Stimulated activated CD8-positive, alpha-beta memory T cell treated with anti-CD3 and anti-CD28 coated beads, Interleukin-7, amount 100 ng/mL, for 48 hours (primary cell): ENCODE measurements at regions not wholly inside any gene's neighbourhood (a gene's known extent, or its start where the extent isn't known, plus 50 kb on each side); places are given as distances from the start of the nearest gene placed in this dataset.

Experiments used
- DNase-seq, 2 donors: peaks; one replicate each; pipeline ENCODE4 v3.0.0-alpha.2; 2020; ENCODE audit warnings: low read depth in 1 of 2; ENCODE audit errors: extremely low read depth in 1 of 2

- no peak for DNase-seq
Observed at GRCh38 chr14:53528185-53528671, 375.1 kb upstream of the DDHD1 start.

DNA sequence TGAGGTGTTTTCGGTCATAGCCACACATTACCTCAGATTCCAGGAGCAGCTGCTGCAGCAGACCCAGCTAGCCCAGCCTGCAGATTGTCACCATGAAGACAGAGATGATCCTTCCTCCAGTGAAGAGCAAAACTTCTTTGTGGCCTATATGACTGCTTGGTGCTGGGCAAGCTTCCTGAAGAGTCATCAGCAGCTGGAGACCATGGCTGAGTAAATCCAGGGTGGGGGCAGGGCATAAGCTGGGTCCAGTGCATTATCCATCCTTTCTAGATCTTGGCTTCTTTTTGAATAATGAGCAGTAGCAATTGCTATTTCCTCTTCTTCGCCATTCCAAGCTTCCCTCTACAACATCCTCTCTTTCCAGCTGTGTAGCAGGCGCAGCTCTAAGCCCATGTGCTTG is 373.1 kb upstream of the DDHD1 start:
- DNase-seq, result no peak

GRCh38 chr14:53525608-53526007 is 372.5 kb upstream of the DDHD1 start:
- DNase-seq, result no peak

DNA sequence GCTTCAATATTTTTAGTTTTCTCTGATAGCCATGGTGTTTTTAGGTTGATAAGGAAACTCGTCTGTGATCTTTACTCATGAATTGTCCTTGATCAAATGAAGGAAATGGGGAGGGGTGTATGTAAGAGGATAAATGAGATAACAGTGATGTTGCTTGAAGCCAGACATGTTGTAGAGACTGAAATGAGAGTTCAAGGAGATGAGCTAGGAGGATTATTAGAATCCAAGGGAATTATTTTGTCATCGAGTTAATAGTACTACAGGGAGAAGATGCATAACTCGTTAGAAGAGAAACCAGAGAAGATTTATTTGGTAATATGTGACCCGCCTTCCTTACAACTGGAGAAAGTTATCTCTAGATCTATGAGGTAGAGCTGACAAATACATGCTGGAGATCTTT is 371.3 kb upstream of the DDHD1 start:
- no peak for DNase-seq

GRCh38 chr14:53523226-53523625 is 370.1 kb upstream of the DDHD1 start:
- DNase-seq, result no peak

DNA sequence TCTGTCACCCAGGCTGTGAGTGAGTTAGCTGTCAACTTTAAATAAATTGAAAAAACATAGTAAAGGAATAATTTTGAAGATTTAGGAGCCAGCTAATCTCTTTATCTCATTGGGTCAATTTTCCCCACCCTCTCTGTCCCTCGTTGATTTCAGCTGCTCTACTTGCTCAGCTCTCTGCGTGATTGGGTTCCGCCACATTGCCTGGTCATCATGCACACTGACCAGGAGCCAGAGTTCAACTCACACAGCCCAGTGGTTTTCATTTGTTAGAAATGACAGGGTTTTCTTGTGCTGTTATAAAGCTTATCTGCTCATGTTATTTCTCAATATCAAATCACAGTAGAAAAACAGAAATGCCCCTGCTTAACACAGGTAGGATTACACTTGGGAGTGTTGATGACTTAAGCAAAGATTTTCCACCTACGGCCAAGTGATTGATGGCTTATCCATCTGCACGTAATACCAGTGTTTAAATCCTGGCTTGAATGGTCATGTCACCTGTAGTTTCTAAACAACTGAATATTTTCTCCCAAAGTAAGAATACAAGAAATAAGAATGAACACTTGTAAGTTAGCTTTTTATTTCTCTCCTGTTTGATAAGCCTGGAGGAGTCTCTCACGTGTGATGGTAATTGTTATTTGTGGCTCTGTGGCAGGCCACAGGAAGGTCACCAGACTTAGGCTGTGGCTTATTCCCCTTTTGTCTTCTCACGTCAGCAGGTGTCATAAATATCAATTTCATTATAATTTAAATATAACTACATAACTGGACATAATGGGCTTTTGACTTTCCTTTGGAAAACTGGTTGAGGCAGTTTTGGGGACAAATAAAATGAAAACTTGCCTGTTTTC is 367.2 kb upstream of the DDHD1 start:
- DNase-seq, result no peak

DNA sequence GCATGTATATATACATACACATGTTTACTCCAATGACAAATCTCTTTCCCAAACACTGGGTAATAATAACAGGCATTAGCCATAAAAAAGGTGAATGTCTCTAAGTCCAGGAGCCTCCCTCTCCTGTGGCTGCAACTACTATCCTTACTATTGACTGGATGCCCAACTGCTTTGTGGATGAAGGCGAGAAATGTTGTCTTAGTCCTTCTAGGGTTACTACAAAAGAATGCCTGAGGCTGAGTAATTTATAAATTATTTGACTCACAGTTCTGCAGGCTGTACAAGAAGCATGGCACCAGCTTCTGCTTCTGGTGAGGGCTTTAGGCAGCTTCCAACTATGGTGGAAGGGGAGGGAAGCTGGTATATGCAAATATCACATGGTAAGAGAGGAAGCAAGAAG is 366.0 kb upstream of the DDHD1 start:
- DNase-seq, result no peak

GRCh38 chr14:53517270-53517960 is 364.3 kb upstream of the DDHD1 start:
- no peak for DNase-seq

GRCh38 chr14:53516261-53516774 is 363.2 kb upstream of the DDHD1 start:
- DNase-seq, result no peak

DNA sequence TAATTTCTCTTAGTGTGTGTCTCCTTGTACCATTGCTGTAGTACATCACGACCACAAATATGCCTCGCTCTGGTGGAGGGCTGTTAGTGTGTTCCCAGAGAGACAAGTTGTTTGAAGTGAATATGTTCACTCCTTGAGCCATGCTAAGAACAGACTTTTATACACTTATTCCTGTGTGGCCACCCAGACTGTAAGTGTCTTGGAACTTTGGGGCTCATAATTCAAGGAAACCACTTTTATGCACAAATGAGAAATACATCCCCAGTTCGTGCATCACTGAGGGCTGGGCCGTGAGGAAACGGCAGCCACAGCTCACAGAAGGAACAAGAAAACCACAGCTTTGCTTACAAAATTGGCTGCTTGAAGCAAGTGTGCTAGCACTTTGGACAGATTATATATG is 362.2 kb upstream of the DDHD1 start:
- no peak for DNase-seq

- DNase-seq, result no peak
Observed at GRCh38 chr14:53514197-53514596, 361.1 kb upstream of the DDHD1 start.

- DNase-seq, result no peak
Observed at GRCh38 chr14:53510281-53510912, 357.3 kb upstream of the DDHD1 start.

DNA sequence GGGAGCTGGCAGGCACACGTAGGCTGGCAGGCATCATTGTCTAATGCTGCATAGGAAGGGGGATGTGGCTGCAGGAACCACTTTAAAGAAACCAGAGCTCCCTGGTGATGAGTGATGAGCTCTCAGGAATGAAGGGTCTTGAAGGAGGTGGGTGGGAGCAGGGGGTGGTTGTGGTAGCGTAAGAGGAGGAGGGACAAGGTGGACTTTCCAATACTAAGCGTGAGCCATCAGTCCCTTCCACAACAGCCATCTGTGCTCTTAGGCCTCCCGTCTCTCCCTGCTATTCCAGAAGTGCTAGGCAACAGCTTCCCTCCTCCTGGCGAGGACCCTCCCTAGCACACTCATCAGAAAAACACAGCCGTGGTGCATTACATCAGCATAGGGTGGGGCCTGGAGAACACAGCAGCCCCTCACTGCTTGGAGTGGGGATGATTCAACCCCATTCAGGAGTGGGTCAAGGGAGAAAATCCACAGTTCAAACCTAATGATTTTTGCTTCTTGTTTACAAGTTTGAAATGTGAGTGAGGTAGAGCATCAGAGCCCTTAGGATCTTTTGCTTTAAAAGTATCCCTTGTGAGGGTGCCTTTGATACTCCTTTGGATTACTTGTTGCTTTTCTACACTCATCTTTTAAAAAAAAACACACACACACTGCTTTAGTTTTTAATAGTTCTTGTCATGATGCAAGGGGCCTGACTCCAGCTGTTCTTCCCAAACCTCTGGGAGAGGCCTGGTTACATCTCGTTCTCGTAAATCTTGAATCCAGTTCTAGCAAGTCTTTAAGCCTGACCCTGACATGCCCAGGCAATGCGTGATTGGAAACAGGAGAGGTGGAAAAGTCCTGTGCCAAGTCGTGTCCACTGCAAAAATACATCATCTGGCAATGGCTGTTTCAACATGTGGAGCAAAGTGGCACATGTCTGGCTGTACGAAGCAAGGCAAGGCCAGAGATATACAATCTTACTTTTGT is 356.4 kb upstream of the DDHD1 start:
- no peak for DNase-seq

- no peak for DNase-seq
Observed at GRCh38 chr14:53501361-53502211, 348.5 kb upstream of the DDHD1 start.

DNA sequence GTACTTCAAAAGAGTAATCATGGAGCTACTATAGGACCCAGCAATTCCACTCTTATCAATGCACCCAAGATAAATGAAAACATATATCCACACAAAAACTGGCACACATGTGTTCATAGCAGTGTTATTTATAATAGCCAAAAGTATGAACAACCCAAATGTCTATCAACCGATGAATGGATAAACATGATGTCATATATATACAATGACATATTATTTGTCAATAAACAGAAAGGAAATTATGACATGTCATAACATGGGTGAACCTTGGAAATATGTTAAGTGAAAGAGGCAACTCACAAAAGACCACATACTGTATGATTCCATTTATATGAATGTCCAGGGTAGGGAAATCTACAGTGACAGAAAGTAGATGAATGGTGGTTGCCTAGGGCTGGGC is 347.1 kb upstream of the DDHD1 start:
- DNase-seq, result no peak

GRCh38 chr14:53496668-53497067 is 343.5 kb upstream of the DDHD1 start:
- no peak for DNase-seq

DNA sequence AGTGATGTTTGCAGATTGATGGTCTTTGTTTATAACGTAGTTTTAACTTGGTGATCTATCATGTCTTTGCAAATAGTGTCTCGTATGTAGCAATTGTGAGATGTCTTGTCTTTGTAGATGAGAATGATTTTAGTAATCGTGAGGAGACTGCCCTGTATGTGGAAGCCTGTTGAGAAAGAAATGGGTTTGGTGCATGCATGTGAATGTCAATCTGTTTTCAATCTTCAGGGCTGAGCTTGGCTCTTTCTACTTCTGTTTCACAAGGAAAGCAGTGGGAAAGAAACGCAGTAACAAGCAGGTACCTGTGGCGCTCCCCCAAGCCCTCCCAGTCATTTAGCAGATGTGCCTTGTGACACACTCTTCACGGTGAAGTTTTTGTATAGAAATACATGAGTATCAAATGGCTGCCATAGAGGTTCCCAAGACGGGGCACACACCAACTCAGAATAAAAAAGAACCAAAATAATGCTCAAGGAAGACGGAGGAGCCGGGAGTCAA is 342.8 kb upstream of the DDHD1 start:
- no peak for DNase-seq

- DNase-seq, result no peak
Observed at GRCh38 chr14:53494587-53494986, 341.5 kb upstream of the DDHD1 start.

- no peak for DNase-seq
Observed at GRCh38 chr14:53493860-53494259, 340.7 kb upstream of the DDHD1 start.
